Tibial artery (tissue), 4 donors: ENCODE measurements at regions not wholly inside any gene's neighbourhood (a gene's known extent, or its start where the extent isn't known, plus 50 kb on each side); places are given as distances from the start of the nearest gene placed in this dataset.

Experiments used
- DNase-seq, 2 donors: peaks; one replicate each; pipeline ENCODE4 v3.0.0-alpha.2; 2019
- H3K27ac ChIP-seq, 2 donors: fragments of 200-600 bp; sonication (generic) in 1 of 2; 1 replicate in 1 of 2; 2 replicates in 1 of 2; pipeline ENCODE4 v1.5.1; 2018 to 2019; ENCODE audit warnings: mild to moderate bottlenecking in 1 of 2
- H3K27me3 ChIP-seq, 2 donors: fragments of 200-600 bp; sonication (generic) in 1 of 2; one replicate each; pipeline versions ENCODE4 v1.5.1 to v1.6.0; 2016 to 2019
- H3K36me3 ChIP-seq, 3 donors: fragments of 200-600 bp; sonication (generic) in 2 of 3; one replicate each; pipeline ENCODE4 v1.5.1; 2016 to 2019; ENCODE audit warnings: mild to moderate bottlenecking in 2 of 3
- H3K4me1 ChIP-seq, 4 donors: fragments of 200-600 bp; sonication (generic) in 2 of 4; 1 replicate in 3 of 4; 2 replicates in 1 of 4; pipeline ENCODE4 v1.5.1; 2016 to 2019
- H3K4me3 ChIP-seq, 2 donors: fragments of 200-600 bp; sonication (generic) in 1 of 2; 1 replicate in 1 of 2; 2 replicates in 1 of 2; pipeline ENCODE4 v1.5.1; 2018 to 2019; ENCODE audit warnings: mild to moderate bottlenecking in 2 of 2
- H3K9me3 ChIP-seq, 3 donors: fragments of 200-600 bp; sonication (generic) in 1 of 3; one replicate each; pipeline ENCODE4 v1.5.1; 2016 to 2019
- CTCF ChIP-seq, 2 experiments: fragments of 200-600 bp in 1 of 2; fragments of 450-650 bp in 1 of 2; IDR thresholded peaks; one replicate each; pipeline ENCODE4 v1.5.1; 2017 to 2019; ENCODE audit warnings: antibody characterized with exemption in 2 of 2, mild to moderate bottlenecking in 1 of 2, moderate library complexity in 1 of 2
- intact Hi-C: fragments of 100-400 bp; cut with DNase I; formaldehyde crosslinking; loops from one replicate; pipeline ENCODE4 v1.15.0; 2023; ENCODE audit warnings: low total_unique reads

DNA sequence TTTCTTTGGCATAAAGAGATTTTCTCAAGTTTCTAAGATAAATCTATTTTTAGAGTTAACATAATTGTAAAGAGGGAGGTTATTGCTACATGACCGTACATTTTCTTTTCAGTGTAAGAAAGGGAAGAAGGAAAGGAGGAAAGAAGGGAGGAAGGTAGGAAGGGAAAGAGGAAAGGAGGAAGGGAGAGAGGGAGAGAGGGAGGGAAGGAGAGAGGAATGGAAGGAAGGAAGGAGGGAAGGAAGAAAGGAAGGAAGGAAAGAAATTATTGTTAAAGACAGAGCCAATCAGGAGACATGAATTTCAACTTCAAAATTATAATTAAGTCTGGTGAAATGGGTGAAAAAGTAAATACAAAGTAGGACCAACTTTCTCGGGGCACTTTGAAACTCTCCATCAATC, 197.6 kb downstream of the SNCA start:
- Histone ChIP-seq H3K4me3 (no peak overlapping the region), H3K4me1 (no peaks in the 10 kb centered on the region), H3K27ac (no peak overlapping the region), H3K36me3 (no peaks in the 10 kb centered on the region), H3K9me3 (no peaks in the 10 kb centered on the region), H3K27me3 (peaks cover 0 to 3% of the 10 kb centered on the region in 2 donors)
- DNase-seq: no peak
- intact Hi-C loops: no loop called here
- TF ChIP-seq CTCF (IDR thresholded peaks at IDR 0.05): no peak

DNA sequence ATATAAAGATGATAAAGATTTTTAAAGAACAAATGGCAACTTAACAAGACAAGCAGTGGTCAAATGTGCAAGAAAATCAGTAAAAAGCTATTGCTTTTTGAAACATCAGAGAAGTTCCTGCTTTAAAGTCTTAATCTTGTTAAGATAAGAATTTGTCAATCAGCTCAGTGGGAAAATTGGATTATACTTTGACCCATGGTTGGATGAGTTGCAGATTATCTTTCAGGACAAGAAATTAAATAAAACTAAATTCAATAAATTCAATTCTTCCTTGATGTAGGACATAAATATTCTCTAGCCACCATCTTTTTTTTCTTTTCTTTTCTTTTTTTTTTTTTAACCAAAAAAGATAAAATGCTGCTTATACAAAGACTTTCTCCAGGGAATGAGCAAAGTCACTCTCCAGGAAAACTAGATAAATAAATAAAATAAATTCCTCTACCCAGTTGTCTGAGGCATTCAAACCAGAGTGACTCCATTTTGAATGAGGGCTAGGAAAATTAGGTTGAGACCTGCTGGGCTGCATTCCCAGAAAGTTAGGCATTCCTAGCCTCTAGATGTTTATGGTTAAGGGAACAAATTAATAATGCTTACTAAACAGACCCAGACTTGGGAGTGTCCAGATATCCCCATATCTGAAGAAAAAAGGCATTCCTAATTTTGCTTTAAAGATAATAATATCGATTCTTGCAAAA, 211.2 kb downstream of the SNCA start:
- TF ChIP-seq CTCF (IDR thresholded peaks at IDR 0.05): no peak
- Histone ChIP-seq H3K27me3 (no peaks in the 10 kb centered on the region), H3K9me3 (no peaks in the 10 kb centered on the region), H3K36me3 (no peaks in the 10 kb centered on the region), H3K4me3 (no peak overlapping the region), H3K4me1 (no peaks in the 10 kb centered on the region), H3K27ac (no peak overlapping the region)
- DNase-seq: no peak
- intact Hi-C loops: no loop called here

DNA sequence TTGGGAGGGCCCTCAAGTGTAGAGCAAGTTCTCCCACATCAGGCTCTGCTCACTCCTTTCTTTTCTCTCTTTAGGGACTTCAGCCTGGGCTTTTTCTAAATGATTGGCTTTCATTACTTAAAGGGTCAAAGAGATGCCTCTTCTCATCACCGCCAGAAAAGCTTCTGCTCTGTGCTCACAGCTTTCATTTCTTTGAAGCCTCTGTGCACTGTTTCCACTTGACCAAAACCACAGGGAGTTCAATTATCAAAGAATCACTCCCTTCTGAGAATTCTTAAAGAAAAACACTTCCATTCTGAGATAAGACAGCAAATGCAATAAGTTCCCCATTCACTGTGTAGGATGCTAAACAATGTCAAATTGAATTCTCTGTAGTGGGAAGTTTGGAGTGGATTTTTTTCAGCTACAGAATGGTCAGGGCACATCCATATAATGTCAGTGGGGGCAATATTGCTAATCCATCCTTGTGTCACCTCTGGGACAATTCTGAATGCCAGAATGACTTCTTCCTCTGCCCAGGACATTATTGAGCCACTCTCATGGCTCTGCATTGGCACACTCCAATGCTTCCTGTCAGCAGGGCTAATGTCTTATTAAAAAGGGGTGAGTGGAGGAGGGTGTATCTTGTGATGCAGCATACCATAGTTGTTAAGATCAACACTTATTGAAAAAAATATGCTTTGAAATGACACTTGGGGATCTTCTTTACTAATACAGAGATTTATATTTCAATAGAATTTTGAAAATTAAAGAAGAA, 217.6 kb downstream of the SNCA start:
- Histone ChIP-seq H3K9me3 (no peaks in the 10 kb centered on the region), H3K36me3 (no peaks in the 10 kb centered on the region), H3K27me3 (no peaks in the 10 kb centered on the region), H3K4me3 (no peak overlapping the region), H3K4me1 (no peaks in the 10 kb centered on the region), H3K27ac (no peak overlapping the region)
- no peak for DNase-seq
- TF ChIP-seq CTCF (IDR thresholded peaks at IDR 0.05): no peak
- intact Hi-C loops: no loop called here

- no peak for TF ChIP-seq CTCF (IDR thresholded peaks at IDR 0.05)
- intact Hi-C loops: no loop called here
Observed at GRCh38 chr4:89618151-89618550, 218.8 kb downstream of the SNCA start.

DNA sequence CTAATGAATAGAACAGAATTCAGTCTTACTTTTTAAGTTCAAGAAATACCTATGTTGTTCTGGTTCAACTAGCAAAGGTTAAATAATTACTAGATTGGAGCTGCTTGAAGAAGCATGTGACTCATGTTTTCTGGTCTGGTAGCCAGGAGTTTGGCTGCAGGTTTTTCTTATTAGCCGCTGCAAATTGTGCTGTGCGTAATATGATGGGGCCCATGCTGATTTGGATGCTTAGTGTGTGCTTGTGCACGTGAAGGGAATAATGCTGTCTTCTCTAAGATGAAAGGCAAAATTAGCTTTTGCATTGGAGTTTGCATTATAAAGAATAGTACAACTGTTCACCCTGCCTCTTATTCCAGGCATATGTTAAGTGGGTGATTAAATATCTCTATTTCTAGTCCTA, 219.6 kb downstream of the SNCA start:
- H3K9me3 ChIP-seq: no peaks in the 10 kb centered on the region
- H3K27ac ChIP-seq: no peak overlapping the region
- H3K4me1 ChIP-seq: no peaks in the 10 kb centered on the region
- no peak overlapping the region for H3K4me3 ChIP-seq
- no peak for DNase-seq
- TF ChIP-seq CTCF (IDR thresholded peaks at IDR 0.05): no peak
- H3K27me3 ChIP-seq: no peaks in the 10 kb centered on the region
- intact Hi-C loops: no loop called here
- H3K36me3 ChIP-seq: no peaks in the 10 kb centered on the region

More at GRCh38 chr4:89618151-89618550, 218.8 kb downstream of the SNCA start:
- Histone ChIP-seq H3K36me3 (no peaks in the 10 kb centered on the region), H3K9me3 (no peaks in the 10 kb centered on the region), H3K4me1 (no peaks in the 10 kb centered on the region), H3K27ac (no peak overlapping the region), H3K27me3 (no peaks in the 10 kb centered on the region), H3K4me3 (no peak overlapping the region)
- DNase-seq: no peak
